PFSK-1 (cell line): ENCODE measurements at regions not wholly inside any gene's neighbourhood (a gene's known extent, or its start where the extent isn't known, plus 50 kb on each side); places are given as distances from the start of the nearest gene placed in this dataset.

ENCODE experiments used
- FOXP2 ChIP-seq: optimal IDR thresholded peaks from 2 replicates; pipeline ENCODE3; 2011; ENCODE audit warnings: borderline replicate concordance, control low read depth, inconsistent platforms; ENCODE audit not compliant: insufficient read depth; ENCODE audit errors: extremely low read length, extremely low read depth
- POLR2AphosphoS5 ChIP-seq: IDR thresholded peaks from 2 replicates; pipeline ENCODE4 v1.6.1; 2012; ENCODE audit warnings: low read depth, mild to moderate bottlenecking, control low read depth, low read length, moderate library complexity
- SIN3A ChIP-seq: IDR thresholded peaks from 2 replicates; pipeline ENCODE4 v1.6.1; 2012; ENCODE audit warnings: mild to moderate bottlenecking, low read length, moderate library complexity, borderline replicate concordance; ENCODE audit not compliant: insufficient read depth
- TAF1 ChIP-seq: IDR thresholded peaks from 2 replicates; pipeline ENCODE4 v1.6.1; 2012; ENCODE audit warnings: low read length, control low read depth, borderline replicate concordance; ENCODE audit not compliant: insufficient read depth
- TF ChIP-seq, protein P1 (sequence below), 2 experiments: IDR thresholded peaks; 2 replicates each; pipeline versions ENCODE4 v1.6.1 to v1.8.0; 2011 to 2012; ENCODE audit warnings: low read depth in 2 of 2, low read length in 2 of 2, control low read depth in 1 of 2, inconsistent platforms in 1 of 2, mild to moderate bottlenecking in 1 of 2, moderate library complexity in 1 of 2; ENCODE audit not compliant: insufficient read depth in 1 of 2

- TF ChIP-seq POLR2AphosphoS5 (no peak), SIN3A (no peak), TAF1 (no peak), FOXP2 (no peak)
- TF ChIP-seq, protein P1, sequence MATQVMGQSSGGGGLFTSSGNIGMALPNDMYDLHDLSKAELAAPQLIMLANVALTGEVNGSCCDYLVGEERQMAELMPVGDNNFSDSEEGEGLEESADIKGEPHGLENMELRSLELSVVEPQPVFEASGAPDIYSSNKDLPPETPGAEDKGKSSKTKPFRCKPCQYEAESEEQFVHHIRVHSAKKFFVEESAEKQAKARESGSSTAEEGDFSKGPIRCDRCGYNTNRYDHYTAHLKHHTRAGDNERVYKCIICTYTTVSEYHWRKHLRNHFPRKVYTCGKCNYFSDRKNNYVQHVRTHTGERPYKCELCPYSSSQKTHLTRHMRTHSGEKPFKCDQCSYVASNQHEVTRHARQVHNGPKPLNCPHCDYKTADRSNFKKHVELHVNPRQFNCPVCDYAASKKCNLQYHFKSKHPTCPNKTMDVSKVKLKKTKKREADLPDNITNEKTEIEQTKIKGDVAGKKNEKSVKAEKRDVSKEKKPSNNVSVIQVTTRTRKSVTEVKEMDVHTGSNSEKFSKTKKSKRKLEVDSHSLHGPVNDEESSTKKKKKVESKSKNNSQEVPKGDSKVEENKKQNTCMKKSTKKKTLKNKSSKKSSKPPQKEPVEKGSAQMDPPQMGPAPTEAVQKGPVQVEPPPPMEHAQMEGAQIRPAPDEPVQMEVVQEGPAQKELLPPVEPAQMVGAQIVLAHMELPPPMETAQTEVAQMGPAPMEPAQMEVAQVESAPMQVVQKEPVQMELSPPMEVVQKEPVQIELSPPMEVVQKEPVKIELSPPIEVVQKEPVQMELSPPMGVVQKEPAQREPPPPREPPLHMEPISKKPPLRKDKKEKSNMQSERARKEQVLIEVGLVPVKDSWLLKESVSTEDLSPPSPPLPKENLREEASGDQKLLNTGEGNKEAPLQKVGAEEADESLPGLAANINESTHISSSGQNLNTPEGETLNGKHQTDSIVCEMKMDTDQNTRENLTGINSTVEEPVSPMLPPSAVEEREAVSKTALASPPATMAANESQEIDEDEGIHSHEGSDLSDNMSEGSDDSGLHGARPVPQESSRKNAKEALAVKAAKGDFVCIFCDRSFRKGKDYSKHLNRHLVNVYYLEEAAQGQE (IDR thresholded peaks at IDR 0.05; ENCODE audit: insufficient read depth in 1 of 2, low read depth in 2 of 2, low read length in 2 of 2): no peak
Observed at GRCh38 chr21:17189963-17190362, 322.9 kb upstream of the CXADR start.

DNA sequence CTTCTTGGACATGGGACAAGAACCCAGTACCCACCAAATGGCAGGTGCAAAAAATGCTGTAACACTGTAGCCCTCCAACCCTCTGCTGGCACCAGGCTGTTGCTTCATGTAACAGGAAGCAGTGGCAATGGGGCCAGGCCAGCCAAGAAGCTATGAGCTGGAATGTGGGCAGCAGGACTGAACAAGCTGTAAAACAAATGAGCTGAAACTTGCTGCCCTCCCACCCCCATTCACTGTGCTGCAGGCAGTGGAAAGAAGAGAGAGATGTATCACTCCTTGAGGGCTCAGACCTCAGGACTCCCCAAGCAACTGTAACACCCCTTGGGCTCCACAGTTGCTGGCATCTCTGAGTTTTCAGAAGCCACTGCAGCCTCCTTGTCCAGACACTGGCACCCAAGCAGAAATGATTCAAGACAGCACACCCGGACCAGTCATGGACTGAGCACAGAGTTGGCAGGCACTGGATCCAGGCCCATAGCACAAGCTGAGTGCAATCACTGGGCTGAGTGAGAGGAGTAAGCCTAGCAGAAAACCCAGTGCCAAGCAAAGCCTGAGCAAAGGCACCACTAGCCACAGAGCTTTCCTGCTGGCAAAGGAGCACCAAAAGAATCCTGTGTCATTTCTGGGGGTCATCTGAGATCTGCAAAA is 321.4 kb upstream of the CXADR start:
- TF ChIP-seq POLR2AphosphoS5 (no peak), FOXP2 (no peak), TAF1 (no peak), SIN3A (no peak)
- TF ChIP-seq, protein P1 (IDR thresholded peaks at IDR 0.05; ENCODE audit: insufficient read depth in 1 of 2, low read depth in 2 of 2, low read length in 2 of 2): no peak

- TF ChIP-seq FOXP2: no peak
- no peak for TF ChIP-seq TAF1
- TF ChIP-seq, protein P1 (IDR thresholded peaks at IDR 0.05; ENCODE audit: insufficient read depth in 1 of 2, low read depth in 2 of 2, low read length in 2 of 2): no peak
- TF ChIP-seq SIN3A: no peak
- no peak for TF ChIP-seq POLR2AphosphoS5
Observed at GRCh38 chr21:17195351-17195750, 317.5 kb upstream of the CXADR start.

- TF ChIP-seq, protein P1 (IDR thresholded peaks at IDR 0.05; ENCODE audit: insufficient read depth in 1 of 2, low read depth in 2 of 2, low read length in 2 of 2): no peak
- TF ChIP-seq TAF1: no peak
- TF ChIP-seq SIN3A: no peak
- TF ChIP-seq FOXP2: no peak
- no peak for TF ChIP-seq POLR2AphosphoS5
Observed at GRCh38 chr21:17195976-17196375, 316.9 kb upstream of the CXADR start.
